GM21423 (cell line): ENCODE measurements at regions not wholly inside any gene's neighbourhood (a gene's known extent, or its start where the extent isn't known, plus 50 kb on each side); places are given as distances from the start of the nearest gene placed in this dataset.
"Not testable (repeated sequence)": the region's sequence is repeated elsewhere in the genome, so short reads cannot be mapped to it uniquely, and the experiment has no call there.

Experiments
- ATAC-seq: cut with Tn5 transposase; IDR thresholded peaks from one replicate; pipeline ENCODE4 v1.9.1; 2021; ENCODE audit warnings: mild to moderate bottlenecking, moderate library complexity; ENCODE audit not compliant: unreplicated experiment

- no peak for ATAC-seq
These were observed 189.8 kb upstream of the SLC16A7 start for GRCh38 chr12:59405992-59406391.

GRCh38 chr12:59404109-59404650 is 191.6 kb upstream of the SLC16A7 start:
- no peak for ATAC-seq

- peak; percentile 81 for ATAC-seq
These were observed 192.4 kb upstream of the SLC16A7 start for GRCh38 chr12:59403259-59403932.

DNA sequence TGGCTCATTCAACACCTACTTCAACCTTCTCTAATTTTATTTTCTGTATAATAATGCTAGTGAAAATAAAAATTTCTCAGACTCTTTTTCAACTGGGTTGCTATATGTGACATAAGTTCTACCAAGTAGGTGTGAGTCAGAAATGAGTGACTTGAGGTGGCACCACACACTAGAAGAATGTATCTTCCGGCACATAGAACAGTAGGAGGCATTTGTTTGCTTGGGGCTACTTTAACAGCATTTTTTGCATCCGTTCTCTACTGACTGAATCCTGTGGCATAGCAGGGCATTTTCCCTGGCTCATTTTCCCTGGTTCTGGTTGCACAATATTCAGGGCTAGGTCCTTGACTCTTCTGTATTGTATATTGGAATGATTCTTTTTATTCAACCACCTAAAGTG is 194.0 kb upstream of the SLC16A7 start:
- ATAC-seq = no peak

DNA sequence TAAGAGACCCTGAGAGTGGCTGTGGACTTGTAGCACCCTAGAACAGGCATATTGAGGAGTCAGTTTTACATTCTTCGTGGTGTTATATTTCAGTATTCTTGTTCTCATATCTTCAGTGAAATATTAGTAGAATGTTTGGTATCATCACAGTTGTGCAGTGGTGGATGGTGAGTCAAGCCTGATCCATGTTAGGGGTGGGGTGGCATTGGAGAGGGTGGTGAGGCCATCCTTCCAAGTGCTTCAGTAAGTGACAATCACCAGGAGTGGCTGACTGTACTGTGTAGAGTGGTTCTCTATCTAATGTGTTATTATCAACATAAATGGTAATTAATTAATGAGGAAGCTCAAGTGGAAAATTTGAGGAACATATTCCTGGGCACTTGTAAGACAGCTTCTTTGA is 197.7 kb upstream of the SLC16A7 start:
- ATAC-seq = no peak

GRCh38 chr12:59396919-59397318 is 198.9 kb upstream of the SLC16A7 start:
- ATAC-seq = no peak

DNA sequence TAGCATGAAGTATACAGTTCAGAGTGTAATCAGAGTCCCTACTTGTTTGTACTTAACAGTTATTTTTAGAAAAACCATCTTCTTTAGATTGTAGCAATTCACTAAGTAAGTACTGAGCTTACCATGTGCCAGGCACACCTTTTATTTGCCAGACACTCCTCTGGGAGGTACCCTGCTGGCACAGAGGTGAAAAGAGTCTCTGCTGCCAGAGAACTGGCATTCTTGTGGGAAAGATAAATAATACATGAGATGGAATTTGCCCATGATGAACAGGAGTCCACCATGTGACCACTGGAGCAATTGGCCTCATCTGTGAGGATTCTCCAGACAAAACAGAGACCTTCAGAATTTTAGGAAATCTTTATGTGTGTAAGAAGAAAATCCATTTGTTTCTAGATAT is 199.3 kb upstream of the SLC16A7 start:
- ATAC-seq = no peak

- not testable (repeated sequence) for ATAC-seq
These were observed 200.5 kb upstream of the SLC16A7 start for GRCh38 chr12:59395310-59395709.

- ATAC-seq = no peak
These were observed 202.3 kb upstream of the SLC16A7 start for GRCh38 chr12:59393506-59393905.

- ATAC-seq = no peak
These were observed 205.8 kb upstream of the SLC16A7 start for GRCh38 chr12:59389968-59390576.

GRCh38 chr12:59388694-59389093 is 207.1 kb upstream of the SLC16A7 start:
- ATAC-seq = no peak

DNA sequence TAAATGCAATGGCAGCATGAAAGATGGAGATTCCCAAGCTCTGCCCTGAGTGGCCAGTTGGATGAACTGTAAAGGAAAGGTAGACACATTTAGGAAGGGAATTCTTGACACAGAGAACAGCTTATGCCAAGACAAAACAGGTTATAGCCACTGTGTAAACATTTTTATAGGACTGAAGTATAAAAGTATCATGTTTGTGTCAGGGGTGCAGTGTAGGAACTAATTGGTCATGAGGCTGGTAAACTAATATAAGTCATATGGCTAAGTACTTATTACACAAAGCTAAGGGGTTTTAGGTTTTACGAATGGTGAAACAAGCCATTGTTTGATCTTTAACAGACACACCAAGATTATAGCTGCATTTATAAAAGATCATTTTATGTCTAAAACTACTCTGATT is 207.7 kb upstream of the SLC16A7 start:
- ATAC-seq = no peak

GRCh38 chr12:59386236-59386635 is 209.6 kb upstream of the SLC16A7 start:
- ATAC-seq = no peak

GRCh38 chr12:59383079-59383822 is 212.6 kb upstream of the SLC16A7 start:
- no peak for ATAC-seq

DNA sequence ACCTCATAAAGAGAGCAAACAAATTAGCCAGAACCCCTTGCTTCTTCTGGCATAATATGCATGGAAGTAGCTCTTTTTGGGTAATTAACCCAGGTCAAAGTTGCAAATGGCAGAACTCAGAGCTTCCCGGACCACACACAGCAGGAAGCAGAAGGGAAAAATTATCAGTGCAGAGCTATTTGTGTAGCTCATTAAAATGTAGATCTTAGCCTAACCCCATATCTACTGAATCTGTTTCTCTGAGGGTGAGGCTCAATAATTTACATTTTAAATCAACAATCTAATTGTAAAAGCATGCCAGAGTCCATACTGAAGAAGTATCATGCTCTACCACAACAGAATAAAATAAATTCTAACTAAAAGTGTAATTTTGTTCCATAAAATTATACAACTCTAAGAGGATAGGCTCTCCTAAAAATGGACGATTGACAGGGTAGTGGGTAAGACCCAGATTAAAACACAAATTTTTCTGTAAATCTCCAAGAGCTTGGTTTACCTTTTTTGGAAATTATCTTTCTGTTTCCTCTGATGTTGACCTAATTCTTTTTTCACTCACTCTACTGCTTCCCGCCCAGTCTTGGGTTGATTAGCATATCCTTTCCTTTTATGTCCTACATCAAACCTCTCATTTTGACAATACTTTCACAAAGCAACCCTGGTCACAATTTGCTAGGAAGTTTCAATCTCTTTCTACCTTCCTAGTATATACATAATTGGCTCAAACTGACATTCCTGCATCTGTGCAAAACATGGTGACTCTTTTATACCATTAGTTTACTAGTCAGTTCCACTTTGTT is 213.3 kb upstream of the SLC16A7 start:
- ATAC-seq = no peak

DNA sequence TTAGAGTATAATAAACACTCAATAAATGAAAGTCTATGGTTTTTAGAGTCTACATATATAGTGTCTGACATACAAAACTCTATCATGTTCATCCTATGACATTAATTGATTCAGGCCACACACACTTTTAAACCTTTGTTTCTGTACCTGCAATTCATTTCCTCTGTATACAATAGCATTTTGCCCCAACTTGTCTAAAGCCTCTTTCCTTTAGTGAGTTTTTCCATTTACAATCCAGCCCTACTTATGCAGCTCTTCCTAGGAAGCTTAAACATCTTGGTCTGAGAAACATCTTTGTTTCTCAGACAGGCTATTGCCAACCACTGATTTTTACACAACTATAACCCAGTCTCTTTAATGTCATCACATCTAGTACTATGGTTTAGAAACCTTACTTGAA is 214.7 kb upstream of the SLC16A7 start:
- ATAC-seq = no peak

GRCh38 chr12:59375633-59376032 is 220.2 kb upstream of the SLC16A7 start:
- ATAC-seq = no peak

GRCh38 chr12:59374783-59375182 is 221.0 kb upstream of the SLC16A7 start:
- no peak for ATAC-seq

DNA sequence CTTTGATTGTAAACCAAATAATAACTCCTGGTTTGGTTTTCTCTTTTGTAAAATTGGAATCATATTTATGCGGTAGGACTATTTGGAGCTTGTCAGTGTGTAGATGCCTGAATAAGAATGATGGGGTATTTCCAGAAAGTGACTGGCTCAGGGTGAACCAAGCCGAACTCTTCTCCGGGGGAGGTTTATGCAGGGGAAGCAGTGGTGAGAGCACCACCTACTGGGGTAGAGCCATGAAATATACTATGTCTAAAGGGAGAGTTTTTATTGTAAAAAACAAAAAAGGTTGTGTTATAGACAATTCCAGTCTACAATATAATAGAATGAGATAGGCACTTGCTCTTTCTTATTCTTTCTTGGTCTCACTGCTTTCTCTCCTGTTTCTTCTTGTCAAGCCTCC is 222.9 kb upstream of the SLC16A7 start:
- no peak for ATAC-seq

DNA sequence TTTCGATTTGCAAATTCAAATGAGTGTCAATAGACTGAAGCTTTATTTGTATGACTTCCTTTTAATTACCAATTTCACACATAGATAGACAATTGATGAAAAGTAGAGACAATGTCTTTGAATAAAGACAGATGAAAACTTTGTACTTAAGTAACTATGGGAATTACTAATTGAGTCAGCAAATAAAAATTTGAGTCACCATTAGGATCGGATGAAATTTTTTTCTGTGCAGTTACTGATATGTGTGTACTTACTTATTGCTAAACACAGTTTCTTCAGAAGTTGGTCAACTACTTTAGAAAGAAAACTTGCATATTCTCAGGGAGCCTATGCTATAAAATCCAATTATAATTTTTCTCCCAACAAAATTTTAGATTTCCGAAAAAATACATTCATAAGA is 224.9 kb upstream of the SLC16A7 start:
- ATAC-seq = no peak

GRCh38 chr12:59365133-59365532 is 230.7 kb upstream of the SLC16A7 start:
- ATAC-seq = no peak
